Stimulated activated CD4-positive, alpha-beta T cell treated with anti-CD3 and anti-CD28 coated beads, Interleukin-12 subunit alpha, Interleukin-12 subunit beta, amount 100 ng/mL, for 48 hours (primary cell): ENCODE measurements at regions not wholly inside any gene's neighbourhood (a gene's known extent, or its start where the extent isn't known, plus 50 kb on each side); places are given as distances from the start of the nearest gene placed in this dataset.

Experiments
- DNase-seq, 3 donors: peaks; one replicate each; pipeline ENCODE4 v3.0.0-alpha.2; 2020; ENCODE audit warnings: low read depth in 2 of 3, low spot score in 1 of 3

- no peak for DNase-seq
Measured at GRCh38 chr1:93013145-93014065, 52.1 kb upstream of the DIPK1A start.

GRCh38 chr1:93014168-93014567 lies 52.9 kb upstream of the DIPK1A start:
- DNase-seq = no peak

GRCh38 chr1:93015590-93015989 lies 54.3 kb upstream of the DIPK1A start:
- DNase-seq = no peak

DNA sequence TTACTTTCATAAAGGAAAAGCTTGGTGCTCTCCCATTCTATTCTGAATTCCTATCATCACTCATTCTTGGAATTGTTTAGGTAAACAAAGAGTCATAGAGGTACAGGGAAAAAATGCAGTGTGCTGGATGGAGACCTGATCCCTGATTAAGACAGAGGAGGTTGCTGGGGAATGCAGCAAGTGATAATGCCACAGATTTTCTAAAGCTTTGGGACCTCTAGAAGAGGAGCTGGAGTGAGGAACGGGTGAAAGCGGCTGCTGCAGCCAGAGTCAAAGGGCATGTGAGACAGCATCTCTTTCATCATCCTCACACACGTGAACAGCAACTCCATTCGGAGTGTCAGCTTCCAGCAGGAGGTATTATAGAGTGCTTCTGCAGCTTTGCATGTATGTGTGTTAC lies 54.9 kb upstream of the DIPK1A start:
- DNase-seq = no peak

DNA sequence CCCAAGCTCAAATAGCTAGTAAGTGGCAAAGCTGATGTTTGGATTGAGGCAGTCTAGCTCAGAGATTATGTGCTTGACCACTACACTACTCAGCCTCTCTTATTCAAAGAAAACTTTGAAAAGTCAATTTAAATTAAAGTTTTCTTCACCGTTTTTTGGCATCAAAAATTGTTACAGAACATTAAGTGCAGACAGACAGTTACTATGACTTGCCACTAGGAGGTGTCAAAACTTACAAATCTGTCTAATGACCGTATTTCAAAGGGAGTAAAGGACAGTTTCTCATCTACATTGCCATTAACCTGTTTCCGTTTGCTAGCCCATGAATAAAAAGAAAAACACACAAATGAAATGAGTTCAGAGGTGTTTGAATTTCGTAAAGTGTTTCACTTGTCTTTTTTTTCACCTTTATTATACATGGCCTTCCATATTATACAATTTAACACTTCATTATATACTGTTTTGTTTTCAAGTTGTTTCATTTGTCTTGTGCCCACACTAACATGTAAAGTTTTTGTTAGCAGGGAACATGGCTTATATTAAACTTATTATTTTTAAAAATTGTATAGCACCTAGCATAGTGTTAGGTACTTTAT lies 57.4 kb upstream of the MTF2 start:
- DNase-seq = peak in 1 of 3 donors; percentile 24

- no peak for DNase-seq
Measured at GRCh38 chr1:93022580-93022979, 56.5 kb upstream of the MTF2 start.

GRCh38 chr1:93023281-93023680 lies 55.8 kb upstream of the MTF2 start:
- DNase-seq = no peak

DNA sequence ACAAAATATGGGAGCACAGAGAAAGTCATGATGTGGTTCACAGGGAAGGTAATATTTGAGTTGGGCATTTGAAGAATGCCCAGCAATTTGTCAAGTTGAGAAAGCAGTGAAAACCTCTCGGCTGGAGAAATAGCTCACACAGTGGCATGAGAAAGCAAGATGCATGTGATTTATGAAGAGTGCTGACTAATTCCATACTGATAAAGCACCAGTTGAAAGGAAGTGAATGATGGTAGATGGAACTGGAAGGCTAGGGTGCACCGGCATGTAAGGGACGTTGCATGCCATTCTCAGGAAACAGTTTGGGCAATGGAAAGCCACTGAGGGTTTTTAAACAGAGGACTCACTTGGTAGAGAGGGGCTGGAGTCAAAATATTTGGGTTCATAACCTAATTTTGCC lies 53.5 kb upstream of the MTF2 start:
- no peak for DNase-seq

- no peak for DNase-seq
Measured at GRCh38 chr1:93028542-93028941, 50.5 kb upstream of the MTF2 start.
